GM21381 (cell line): ENCODE measurements at regions not wholly inside any gene's neighbourhood (a gene's known extent, or its start where the extent isn't known, plus 50 kb on each side); places are given as distances from the start of the nearest gene placed in this dataset.

Experiments used
- ATAC-seq: cut with Tn5 transposase; IDR thresholded peaks from one replicate; pipeline ENCODE4 v1.9.1; 2021; ENCODE audit warnings: mild to moderate bottlenecking, moderate library complexity; ENCODE audit not compliant: unreplicated experiment

DNA sequence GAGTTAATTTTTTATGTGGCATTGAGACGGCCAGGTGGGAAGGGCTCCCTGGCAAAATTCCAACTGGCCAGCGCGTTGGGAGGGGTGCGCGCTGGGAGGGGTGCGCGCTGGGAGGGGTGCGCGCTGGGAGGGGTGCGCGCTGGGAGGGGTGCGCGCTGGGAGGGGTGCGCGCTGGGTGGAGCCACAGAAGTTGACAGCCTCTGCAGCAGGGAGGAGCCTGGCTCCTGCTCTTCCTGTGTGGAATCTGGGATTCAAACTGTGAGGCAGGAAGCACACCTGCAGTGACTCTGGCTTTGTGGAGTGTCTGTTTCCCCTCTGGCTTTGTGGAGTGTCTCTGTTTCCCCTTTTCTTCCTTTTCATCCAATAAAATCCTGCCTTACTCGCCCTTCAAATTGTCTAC lies 147.9 kb upstream of the CBLN2 start:
- no peak for ATAC-seq

- no peak for ATAC-seq
Observed at GRCh38 chr18:72687736-72688135, 143.6 kb upstream of the CBLN2 start.

DNA sequence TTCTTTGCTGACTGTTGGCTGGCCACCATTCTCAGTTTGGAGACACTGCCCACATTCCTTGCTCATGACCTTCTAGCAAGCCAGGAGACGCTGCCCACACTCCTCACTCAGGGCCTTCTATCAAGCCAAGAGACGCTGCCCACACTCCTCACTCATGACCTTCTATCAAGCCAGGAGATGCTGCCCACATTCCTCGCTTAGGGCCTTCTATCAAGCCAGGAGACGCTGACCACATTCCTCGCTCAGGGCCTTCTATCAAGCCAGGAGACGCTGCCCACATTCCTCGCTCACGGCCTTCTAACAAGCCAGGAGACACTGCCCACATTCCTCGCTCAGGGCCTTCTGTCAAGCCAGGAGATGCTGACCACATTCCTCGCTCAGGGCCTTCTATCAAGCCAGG lies 131.3 kb upstream of the CBLN2 start:
- ATAC-seq: no peak

GRCh38 chr18:72674710-72675109 lies 130.6 kb upstream of the CBLN2 start:
- ATAC-seq: peak; percentile 92

- ATAC-seq: no peak
Observed at GRCh38 chr18:72673242-72673641, 129.1 kb upstream of the CBLN2 start.

GRCh38 chr18:72672364-72673184 lies 128.4 kb upstream of the CBLN2 start:
- ATAC-seq: peak; percentile 40

- ATAC-seq: no peak
Observed at GRCh38 chr18:72667932-72668331, 123.8 kb upstream of the CBLN2 start.

- ATAC-seq: peak; percentile 74
Observed at GRCh38 chr18:72652990-72653593, 109.0 kb upstream of the CBLN2 start.

DNA sequence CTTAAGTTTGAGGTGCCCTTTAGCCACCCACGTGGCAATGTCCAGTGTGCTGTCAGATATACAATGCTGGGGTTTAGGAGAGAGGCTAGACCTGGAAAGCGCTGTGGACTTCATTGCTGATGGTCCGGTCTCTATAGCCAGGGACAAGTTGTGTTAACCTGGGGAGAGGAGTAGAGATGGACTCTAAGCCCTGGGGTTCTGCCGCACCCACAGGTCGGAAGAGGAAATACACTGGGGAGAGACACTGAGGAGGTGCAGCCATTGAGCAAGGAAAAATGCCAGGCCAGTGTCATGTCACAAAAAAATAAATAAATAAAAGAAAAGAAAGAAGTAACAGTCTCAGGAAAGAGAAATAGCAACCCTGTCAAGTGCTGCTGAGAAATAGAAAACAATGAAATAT lies 106.9 kb upstream of the CBLN2 start:
- no peak for ATAC-seq

DNA sequence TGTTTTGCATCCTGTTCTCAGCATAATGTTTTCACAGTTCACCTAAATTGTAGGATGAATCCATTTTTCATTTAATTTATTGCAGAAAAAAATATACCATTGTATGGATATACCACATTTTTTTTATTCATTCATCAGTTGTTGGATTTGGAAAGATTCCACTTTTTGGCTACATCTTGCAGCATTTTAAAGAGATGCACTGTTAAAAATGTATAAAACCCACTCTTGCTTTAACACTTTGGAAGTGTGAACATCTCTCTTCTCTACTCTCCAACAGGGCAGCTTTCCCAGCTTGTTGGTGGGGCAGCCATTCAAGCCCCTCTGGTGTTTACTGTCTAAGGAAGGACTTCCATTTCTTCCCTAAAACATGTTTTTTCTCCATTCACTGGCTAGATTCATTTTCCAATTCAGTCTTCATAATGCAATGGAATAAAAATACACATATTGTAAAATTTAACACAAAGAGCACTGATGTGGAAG lies 104.4 kb upstream of the CBLN2 start:
- ATAC-seq: no peak

DNA sequence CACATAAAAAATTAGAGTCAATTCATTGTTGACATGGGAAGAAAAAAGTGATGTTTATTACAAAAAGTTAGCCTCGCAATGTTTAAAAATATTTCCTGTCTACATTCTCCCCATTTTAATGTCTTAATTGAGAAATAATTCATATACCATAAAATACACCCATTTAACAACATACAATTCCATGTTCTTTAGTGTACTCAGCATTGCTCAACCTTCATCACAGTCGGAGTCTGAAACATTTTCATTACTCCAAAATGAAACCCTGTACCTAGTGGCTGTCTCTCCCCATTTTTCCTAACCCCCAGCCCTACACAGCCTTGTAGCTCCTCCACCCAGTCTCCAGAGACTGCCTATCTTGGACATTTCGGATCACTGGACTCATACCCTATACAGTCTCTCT lies 103.9 kb upstream of the CBLN2 start:
- no peak for ATAC-seq

GRCh38 chr18:72640557-72640956 lies 96.4 kb upstream of the CBLN2 start:
- ATAC-seq: no peak

DNA sequence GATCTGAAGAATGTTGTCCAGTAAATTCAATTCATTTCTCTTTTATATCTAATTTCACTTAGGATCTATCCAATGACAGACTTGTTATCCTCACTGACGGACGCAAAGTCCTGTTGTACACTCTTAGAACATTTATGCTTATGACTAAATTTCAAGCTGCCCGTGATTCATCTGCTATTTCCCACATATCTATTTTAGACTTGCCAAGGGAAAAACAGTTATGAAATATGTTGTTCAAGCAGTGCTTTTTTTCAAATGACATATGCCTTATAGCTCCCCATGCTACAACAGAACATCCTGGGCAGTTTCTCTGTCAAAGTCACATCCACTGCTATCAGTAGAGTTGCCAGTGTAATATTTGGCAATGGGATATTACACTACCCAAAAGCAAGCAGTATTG lies 94.2 kb upstream of the CBLN2 start:
- ATAC-seq: no peak

DNA sequence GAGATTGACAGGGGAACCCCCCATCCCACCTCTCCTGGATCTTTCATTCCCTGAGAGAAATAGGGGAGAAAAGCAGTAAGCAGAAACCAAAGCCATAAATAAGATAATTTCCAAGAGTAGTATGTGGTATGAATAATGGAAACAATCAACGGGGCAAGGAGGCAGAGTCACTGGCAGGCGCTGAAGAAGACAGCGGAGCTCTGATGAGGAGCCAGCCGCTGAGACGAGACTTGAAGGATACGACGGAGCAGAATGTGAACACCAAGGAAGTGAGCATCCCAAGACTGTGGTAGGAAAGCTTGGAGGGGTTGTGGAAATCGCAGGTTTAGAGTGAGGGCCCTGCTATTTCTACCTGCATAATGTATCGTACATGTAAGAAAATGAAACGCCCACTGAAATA lies 93.6 kb upstream of the CBLN2 start:
- no peak for ATAC-seq

DNA sequence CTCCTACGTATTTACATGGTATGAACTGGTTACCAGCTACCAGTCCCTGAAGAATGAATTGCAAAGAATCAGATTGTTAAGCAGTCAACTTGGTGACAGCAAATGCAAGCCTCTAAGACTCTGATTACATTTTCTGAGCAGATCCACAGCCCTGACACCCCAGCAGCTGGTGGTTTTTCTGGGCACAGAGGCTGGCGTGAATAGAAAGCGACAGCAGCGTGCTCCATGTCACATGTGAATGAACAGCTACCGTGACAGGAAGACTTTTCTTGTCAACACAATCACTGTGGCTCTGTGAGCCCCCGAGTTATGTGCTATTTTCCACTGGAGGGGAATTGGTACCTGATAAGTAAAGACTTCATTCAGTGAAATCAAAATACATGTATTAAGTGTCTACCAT lies 93.2 kb upstream of the CBLN2 start:
- ATAC-seq: no peak

- ATAC-seq: no peak
Observed at GRCh38 chr18:72636611-72637010, 92.5 kb upstream of the CBLN2 start.

GRCh38 chr18:72634500-72634899 lies 90.4 kb upstream of the CBLN2 start:
- ATAC-seq: no peak

GRCh38 chr18:72630991-72631390 lies 86.8 kb upstream of the CBLN2 start:
- no peak for ATAC-seq

DNA sequence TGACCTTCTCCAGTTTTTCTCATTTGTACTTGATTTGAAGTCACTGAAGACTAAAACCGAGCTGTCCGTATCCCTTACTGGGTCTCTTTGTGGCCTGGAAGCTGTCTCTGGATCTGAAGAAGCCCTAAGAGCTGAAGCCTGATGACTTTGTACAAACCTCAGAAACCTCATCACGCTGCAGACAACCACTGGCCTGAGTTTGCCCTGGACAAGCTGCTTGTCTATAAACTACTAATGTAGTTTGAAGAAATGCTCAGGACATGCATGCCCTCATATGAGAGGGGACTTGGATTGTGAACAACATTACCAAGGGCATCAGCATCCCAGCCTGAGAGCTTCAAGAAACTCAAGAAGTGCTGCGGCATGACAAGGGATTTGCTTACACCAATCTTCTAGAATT lies 79.3 kb upstream of the CBLN2 start:
- ATAC-seq: no peak

DNA sequence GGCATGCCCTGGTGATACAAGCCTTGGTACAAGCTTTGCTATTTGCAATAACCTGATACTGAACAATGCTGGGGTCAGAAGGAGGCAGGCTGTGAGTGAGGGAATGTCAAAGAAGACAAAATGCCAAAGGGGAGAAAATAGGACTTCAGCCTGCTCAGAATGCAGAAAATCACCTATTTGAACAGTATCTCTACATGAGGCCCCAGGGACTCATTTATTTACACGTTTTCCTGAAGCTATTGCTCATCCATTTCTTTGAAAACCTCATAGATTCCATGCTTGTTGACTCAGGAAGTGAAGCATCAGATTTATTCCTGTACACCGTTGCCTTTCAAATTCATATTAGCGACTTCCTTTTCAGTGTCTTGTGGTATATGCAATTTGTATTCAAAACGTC lies 69.4 kb upstream of the CBLN2 start:
- ATAC-seq: no peak

DNA sequence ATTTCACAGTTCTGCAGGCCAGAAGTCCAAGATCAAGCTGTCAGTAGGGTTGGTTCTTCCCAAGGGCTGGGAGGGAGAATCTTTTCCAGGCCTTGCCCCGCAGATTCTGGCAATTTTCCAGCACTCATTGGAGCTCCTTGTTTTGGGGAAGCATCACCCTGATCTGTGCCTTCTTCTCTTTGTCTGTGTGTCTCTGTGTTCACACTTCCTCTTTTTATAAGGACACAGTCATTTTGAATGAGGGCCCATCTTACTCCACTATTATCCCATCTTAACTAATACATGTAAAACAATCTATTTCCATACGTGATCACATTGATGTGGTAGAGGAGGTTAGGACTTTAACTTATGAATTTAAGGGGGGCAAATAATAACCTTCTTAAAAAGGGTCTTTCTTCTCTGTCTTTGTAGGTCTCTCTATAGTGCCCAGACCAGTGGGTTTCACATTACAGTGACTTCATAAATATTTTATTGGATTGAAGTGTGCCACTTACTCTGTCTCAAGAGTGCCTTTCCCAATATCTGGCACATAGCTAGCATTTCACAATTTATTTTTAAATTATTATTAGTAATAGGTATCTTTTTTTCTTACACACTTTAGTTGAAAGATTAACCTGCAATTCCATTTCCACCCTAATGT lies 68.9 kb upstream of the CBLN2 start:
- no peak for ATAC-seq

DNA sequence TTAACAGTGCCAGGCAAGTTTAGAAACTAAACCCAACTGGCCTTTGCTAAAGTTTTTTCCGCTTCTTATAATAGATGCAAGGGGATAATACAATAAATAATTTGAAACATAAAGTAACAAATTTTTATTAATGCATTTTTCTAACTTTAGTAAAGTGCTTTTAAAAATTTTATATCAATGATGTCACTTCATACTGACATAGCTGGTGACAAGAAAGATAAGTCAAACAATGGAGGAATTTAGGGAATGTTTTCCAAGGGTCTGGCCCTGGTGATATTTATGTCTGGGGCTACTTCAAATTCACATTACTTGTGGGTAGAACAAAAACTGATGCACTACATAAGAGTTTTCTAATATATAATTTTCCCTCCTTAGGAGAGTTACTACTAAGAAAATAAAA lies 61.2 kb upstream of the CBLN2 start:
- ATAC-seq: no peak
